WTC11 (cell line): ENCODE measurements at regions not wholly inside any gene's neighbourhood (a gene's known extent, or its start where the extent isn't known, plus 50 kb on each side); places are given as distances from the start of the nearest gene placed in this dataset.

Experiments used
- ATAC-seq: fragments of 200-7000 bp; cut with Tn5 transposase; 2 replicates; pipeline ENCODE4 v1.10.0; 2021; ENCODE audit warnings: mild to moderate bottlenecking, moderate library complexity
- CTCF ChIA-PET: fragments of 300-600 bp; sonication (Branson Sonifier 250); formaldehyde crosslinking; loops from one replicate; lab custom pipeline; 2021; ENCODE audit warnings: antibody characterized with exemption; lab: Charles Lee
- POLR2A ChIA-PET: fragments of 350-600 bp; sonication (Branson Sonifier 250); formaldehyde crosslinking; loops from one replicate; lab custom pipeline; 2021; ENCODE audit warnings: antibody characterized with exemption; lab: Charles Lee
- DNase-seq: peaks from one replicate; pipeline ENCODE4 v3.0.0; 2021; ENCODE audit warnings: low spot score
- H3K27ac Mint-ChIP-seq: 2 replicates; pipeline ENCODE4 v1.8.0; 2021; ENCODE audit warnings: mixed read lengths
- H3K27me3 Mint-ChIP-seq: 2 replicates; pipeline ENCODE4 v1.8.0; 2021; ENCODE audit warnings: low read depth, mild to moderate bottlenecking, moderate library complexity, mixed read lengths
- H3K36me3 Mint-ChIP-seq: 2 replicates; pipeline ENCODE4 v1.8.0; 2021; ENCODE audit warnings: mixed read lengths
- H3K4me1 Mint-ChIP-seq: 2 replicates; pipeline ENCODE4 v1.8.0; 2022; ENCODE audit warnings: mixed read lengths
- H3K4me3 Mint-ChIP-seq: 2 replicates; pipeline ENCODE4 v1.8.0; 2021; ENCODE audit warnings: mild to moderate bottlenecking, moderate library complexity, mixed read lengths
- H3K9me3 Mint-ChIP-seq: 2 replicates; pipeline ENCODE4 v1.8.0; 2021; ENCODE audit warnings: mixed read lengths
- AFF4 ChIP-seq: sonication (generic); formaldehyde crosslinking; IDR thresholded peaks from 2 replicates; pipeline ENCODE4 v1.8.1; 2023; ENCODE audit warnings: mild to moderate bottlenecking, missing genetic modification reagents, borderline replicate concordance
- ATF2 ChIP-seq: sonication (generic); formaldehyde crosslinking; IDR thresholded peaks from 2 replicates; pipeline ENCODE4 v1.8.1; 2022; ENCODE audit warnings: low read depth, missing genetic modification reagents, borderline replicate concordance
- ATF3 ChIP-seq: sonication (generic); formaldehyde crosslinking; conservative IDR thresholded peaks from 2 replicates; pipeline ENCODE4 v1.8.1; 2022; ENCODE audit warnings: mild to moderate bottlenecking, missing genetic modification reagents
- ATF6 ChIP-seq: sonication (generic); formaldehyde crosslinking; IDR thresholded peaks from 2 replicates; pipeline ENCODE4 v1.8.1; 2023; ENCODE audit warnings: mild to moderate bottlenecking, missing genetic modification reagents
- CREM ChIP-seq: sonication (generic); formaldehyde crosslinking; IDR thresholded peaks from 2 replicates; pipeline ENCODE4 v1.8.1; 2022; ENCODE audit warnings: mild to moderate bottlenecking, missing genetic modification reagents, moderate library complexity
- FOXK1 ChIP-seq: sonication (generic); formaldehyde crosslinking; IDR thresholded peaks from 2 replicates; pipeline ENCODE4 v1.8.0; 2022; ENCODE audit warnings: mild to moderate bottlenecking, moderate library complexity, missing genetic modification reagents
- FOXP1 ChIP-seq: sonication (generic); formaldehyde crosslinking; IDR thresholded peaks from 2 replicates; pipeline ENCODE4 v1.8.0; 2022; ENCODE audit warnings: missing genetic modification reagents, mild to moderate bottlenecking, moderate library complexity, borderline replicate concordance
- FOXP4 ChIP-seq: sonication (generic); formaldehyde crosslinking; IDR thresholded peaks from 2 replicates; pipeline ENCODE4 v1.8.0; 2022; ENCODE audit warnings: mild to moderate bottlenecking, missing genetic modification reagents
- HMGXB4 ChIP-seq: sonication (generic); formaldehyde crosslinking; IDR thresholded peaks from 2 replicates; pipeline ENCODE4 v1.8.1; 2023; ENCODE audit warnings: mild to moderate bottlenecking, moderate library complexity, missing genetic modification reagents
- KAT7 ChIP-seq: sonication (generic); formaldehyde crosslinking; IDR thresholded peaks from 2 replicates; pipeline ENCODE4 v1.8.1; 2023; ENCODE audit warnings: missing genetic modification reagents, mild to moderate bottlenecking, borderline replicate concordance
- MLX ChIP-seq: sonication (generic); formaldehyde crosslinking; IDR thresholded peaks from 2 replicates; pipeline ENCODE4 v1.8.1; 2023; ENCODE audit warnings: mild to moderate bottlenecking, missing genetic modification reagents, moderate library complexity
- NR3C1 ChIP-seq: sonication (generic); formaldehyde crosslinking; conservative IDR thresholded peaks from 2 replicates; pipeline ENCODE4 v1.8.1; 2023; ENCODE audit warnings: low read depth, mild to moderate bottlenecking, missing genetic modification reagents
- TEAD1 ChIP-seq: sonication (generic); formaldehyde crosslinking; IDR thresholded peaks from 2 replicates; pipeline ENCODE4 v1.8.0; 2022; ENCODE audit warnings: mild to moderate bottlenecking, missing genetic modification reagents
- ZNF219 ChIP-seq: sonication (generic); formaldehyde crosslinking; IDR thresholded peaks from 2 replicates; pipeline ENCODE4 v1.8.0; 2023; ENCODE audit warnings: missing genetic modification reagents, mild to moderate bottlenecking, borderline replicate concordance

- peaks cover 5% of the 10 kb centered on the region; the same call in 1 of the 2 replicates for H3K9me3 Mint-ChIP-seq
- ChIA-PET POLR2A (no interaction called here), CTCF (no interaction called here)
- H3K27me3 Mint-ChIP-seq, result no peaks in the 10 kb centered on the region
- no peak overlapping the region for H3K4me3 Mint-ChIP-seq
- no peak for DNase-seq
- ATAC-seq, result no peak
- no peak overlapping the region for H3K27ac Mint-ChIP-seq
- H3K36me3 Mint-ChIP-seq, result no peaks in the 10 kb centered on the region
- peaks cover 23% of the 10 kb centered on the region for H3K4me1 Mint-ChIP-seq
- TF ChIP-seq FOXP1 (CRISPR knock-in tag) (no peak), HMGXB4 (CRISPR knock-in tag) (no peak), NR3C1 (CRISPR knock-in tag) (no peak), ATF3 (CRISPR knock-in tag) (no peak), FOXK1 (CRISPR knock-in tag) (no peak), ZNF219 (CRISPR knock-in tag) (no peak), ATF2 (CRISPR knock-in tag) (no peak), ATF6 (CRISPR knock-in tag) (no peak), FOXP4 (CRISPR knock-in tag) (no peak), MLX (CRISPR knock-in tag) (no peak), KAT7 (CRISPR knock-in tag) (no peak), TEAD1 (CRISPR knock-in tag) (no peak), AFF4 (CRISPR knock-in tag) (no peak), CREM (CRISPR knock-in tag) (no peak)
These were observed 508.6 kb upstream of the SUCLG2 start for GRCh38 chr3:68163062-68163461.
